SK-N-MC (cell line): ENCODE measurements at regions not wholly inside any gene's neighbourhood (a gene's known extent, or its start where the extent isn't known, plus 50 kb on each side); places are given as distances from the start of the nearest gene placed in this dataset.

ENCODE experiments used
- DNase-seq: peaks from one replicate; pipeline ENCODE4 v3.0.0-alpha.2; 2011; ENCODE audit warnings: low read depth, low spot score
- H3K27ac ChIP-seq: fragments of 200-600 bp; sonication (generic); 2 replicates; pipeline ENCODE4 v1.5.1; 2016; ENCODE audit warnings: mixed run types
- H3K36me3 ChIP-seq: fragments of 200-600 bp; sonication (generic); 2 replicates; pipeline ENCODE4 v1.6.1; 2017; ENCODE audit warnings: antibody characterized with exemption, low read length, mixed read lengths; ENCODE audit not compliant: insufficient read depth
- H3K4me3 ChIP-seq: fragments of 200-600 bp; sonication (generic); 2 replicates; pipeline ENCODE4 v1.5.1; 2016
- H3K9ac ChIP-seq: fragments of 200-600 bp; sonication (generic); 2 replicates; pipeline ENCODE4 v1.8.0; 2017; ENCODE audit warnings: mixed run types, mixed read lengths; ENCODE audit not compliant: insufficient read length
- H3K9me3 ChIP-seq: fragments of 200-600 bp; sonication (generic); 2 replicates; pipeline ENCODE4 v1.6.1; 2017; ENCODE audit warnings: low read depth, mild to moderate bottlenecking, antibody characterized with exemption, low read length, moderate library complexity, mixed read lengths
- EZH2 ChIP-seq: fragments of 200-600 bp; sonication (generic); IDR thresholded peaks from one replicate; pipeline ENCODE4 v1.6.1; 2017; ENCODE audit warnings: antibody characterized with exemption
- FOXP2 ChIP-seq: optimal IDR thresholded peaks from 2 replicates; pipeline ENCODE3; 2011; ENCODE audit warnings: mild to moderate bottlenecking, moderate library complexity; ENCODE audit not compliant: insufficient read depth; ENCODE audit errors: extremely low read length, control extremely low read depth
- POLR2AphosphoS5 ChIP-seq: IDR thresholded peaks from 2 replicates; pipeline ENCODE4 v1.6.1; 2012; ENCODE audit warnings: mild to moderate bottlenecking, low read depth, low read length, borderline replicate concordance

- H3K9ac ChIP-seq: no peak overlapping the region
- H3K27ac ChIP-seq: no peak overlapping the region
- no peaks in the 10 kb centered on the region for H3K9me3 ChIP-seq
- H3K4me3 ChIP-seq: no peak overlapping the region
- no peak for DNase-seq
- no peak for TF ChIP-seq FOXP2
- no peak for TF ChIP-seq EZH2
- H3K36me3 ChIP-seq: no peaks in the 10 kb centered on the region
Measured at GRCh38 chr3:154540950-154541604, 111.1 kb upstream of the GPR149 start.

GRCh38 chr3:154538566-154539360, 108.8 kb upstream of the GPR149 start:
- Histone ChIP-seq H3K9ac (no peak overlapping the region), H3K36me3 (no peaks in the 10 kb centered on the region), H3K4me3 (no peak overlapping the region), H3K27ac (no peak overlapping the region), H3K9me3 (no peaks in the 10 kb centered on the region)
- DNase-seq: no peak
- TF ChIP-seq POLR2AphosphoS5 (no peak), FOXP2 (no peak), EZH2 (no peak)

- Histone ChIP-seq H3K4me3 (no peak overlapping the region), H3K36me3 (no peaks in the 10 kb centered on the region), H3K9ac (no peak overlapping the region), H3K9me3 (no peaks in the 10 kb centered on the region), H3K27ac (no peak overlapping the region)
- no peak for DNase-seq
- TF ChIP-seq EZH2 (no peak), POLR2AphosphoS5 (no peak), FOXP2 (no peak)
Measured at GRCh38 chr3:154536751-154537150, 106.8 kb upstream of the GPR149 start.

GRCh38 chr3:154522036-154522602, 92.1 kb upstream of the GPR149 start:
- H3K27ac ChIP-seq: no peak overlapping the region
- H3K9ac ChIP-seq: no peak overlapping the region
- no peak overlapping the region for H3K4me3 ChIP-seq
- no peak for TF ChIP-seq POLR2AphosphoS5
- TF ChIP-seq FOXP2: no peak
- TF ChIP-seq EZH2: no peak
- DNase-seq: no peak
- no peaks in the 10 kb centered on the region for H3K36me3 ChIP-seq
- H3K9me3 ChIP-seq: no peaks in the 10 kb centered on the region

- no peak for DNase-seq
- Histone ChIP-seq H3K4me3 (no peak overlapping the region), H3K9me3 (no peaks in the 10 kb centered on the region), H3K27ac (no peak overlapping the region), H3K36me3 (no peaks in the 10 kb centered on the region), H3K9ac (no peak overlapping the region)
- TF ChIP-seq POLR2AphosphoS5 (no peak), FOXP2 (no peak), EZH2 (no peak)
Measured at GRCh38 chr3:154517404-154517803, 87.4 kb upstream of the GPR149 start.

- Histone ChIP-seq H3K9ac (no peak overlapping the region), H3K36me3 (no peaks in the 10 kb centered on the region), H3K4me3 (no peak overlapping the region), H3K9me3 (no peaks in the 10 kb centered on the region), H3K27ac (no peak overlapping the region)
- no peak for DNase-seq
- no peak for TF ChIP-seq FOXP2
- TF ChIP-seq POLR2AphosphoS5: no peak
- TF ChIP-seq EZH2: no peak
Measured at GRCh38 chr3:154515921-154516320, 85.9 kb upstream of the GPR149 start.

GRCh38 chr3:154510780-154511179, 80.8 kb upstream of the GPR149 start:
- no peaks in the 10 kb centered on the region for H3K36me3 ChIP-seq
- no peak for DNase-seq
- TF ChIP-seq POLR2AphosphoS5 (no peak), FOXP2 (no peak), EZH2 (no peak)
- no peak overlapping the region for H3K4me3 ChIP-seq
- no peak overlapping the region for H3K9ac ChIP-seq
- no peak overlapping the region for H3K27ac ChIP-seq
- H3K9me3 ChIP-seq: no peaks in the 10 kb centered on the region

- Histone ChIP-seq H3K36me3 (no peaks in the 10 kb centered on the region), H3K9me3 (no peaks in the 10 kb centered on the region), H3K9ac (no peak overlapping the region), H3K4me3 (no peak overlapping the region), H3K27ac (no peak overlapping the region)
- TF ChIP-seq EZH2 (no peak), POLR2AphosphoS5 (no peak), FOXP2 (no peak)
- no peak for DNase-seq
Measured at GRCh38 chr3:154507727-154508126, 77.7 kb upstream of the GPR149 start.
